A172 (cell line): ENCODE measurements at regions not wholly inside any gene's neighbourhood (a gene's known extent, or its start where the extent isn't known, plus 50 kb on each side); places are given as distances from the start of the nearest gene placed in this dataset.
"Not testable (repeated sequence)": the region's sequence is repeated elsewhere in the genome, so short reads cannot be mapped to it uniquely, and the experiment has no call there.

Experiments used
- DNase-seq: peaks from one replicate; pipeline ENCODE4 v3.0.0-alpha.2; 2015; ENCODE audit warnings: low spot score

- no peak for DNase-seq
Observed at GRCh38 chr3:103167850-103168249, 733.0 kb downstream of the ZPLD1 start.

- DNase-seq = peak; percentile 56
Observed at GRCh38 chr3:103169289-103169688, 734.5 kb downstream of the ZPLD1 start.

- no peak for DNase-seq
Observed at GRCh38 chr3:103170651-103171050, 735.8 kb downstream of the ZPLD1 start.

GRCh38 chr3:103173940-103174339 is 739.1 kb downstream of the ZPLD1 start:
- DNase-seq = no peak

GRCh38 chr3:103181160-103181559 is 746.3 kb downstream of the ZPLD1 start:
- DNase-seq = peak; percentile 40

- DNase-seq = peak; percentile 23
Observed at GRCh38 chr3:103184772-103185171, 750.0 kb downstream of the ZPLD1 start.

GRCh38 chr3:103189941-103190340 is 755.1 kb downstream of the ZPLD1 start:
- no peak for DNase-seq

- DNase-seq = peak; percentile 40
Observed at GRCh38 chr3:103195216-103195615, 760.4 kb downstream of the ZPLD1 start.

GRCh38 chr3:103203441-103203840 is 768.6 kb downstream of the ZPLD1 start:
- DNase-seq = no peak

- no peak for DNase-seq
Observed at GRCh38 chr3:103210583-103210982, 775.8 kb downstream of the ZPLD1 start.

- DNase-seq = no peak
Observed at GRCh38 chr3:103218146-103218545, 783.3 kb downstream of the ZPLD1 start.

- peak; percentile 3 for DNase-seq
Observed at GRCh38 chr3:103218793-103219192, 784.0 kb downstream of the ZPLD1 start.

GRCh38 chr3:103227651-103228050 is 792.8 kb downstream of the ZPLD1 start:
- DNase-seq = no peak

- no peak for DNase-seq
Observed at GRCh38 chr3:103247459-103247858, 812.6 kb downstream of the ZPLD1 start.

GRCh38 chr3:103254827-103255226 is 820.0 kb downstream of the ZPLD1 start:
- DNase-seq = not testable (repeated sequence)

GRCh38 chr3:103269287-103269686 is 834.5 kb downstream of the ZPLD1 start:
- DNase-seq = no peak

- DNase-seq = no peak
Observed at GRCh38 chr3:103271575-103271974, 836.8 kb downstream of the ZPLD1 start.

- peak; percentile 16 for DNase-seq
Observed at GRCh38 chr3:103295974-103296570, 861.3 kb downstream of the ZPLD1 start.

- DNase-seq = not testable (repeated sequence)
Observed at GRCh38 chr3:103297502-103297901, 862.7 kb downstream of the ZPLD1 start.

- DNase-seq = no peak
Observed at GRCh38 chr3:103306104-103306503, 871.3 kb downstream of the ZPLD1 start.

- DNase-seq = no peak
Observed at GRCh38 chr3:103308921-103309320, 874.1 kb downstream of the ZPLD1 start.

GRCh38 chr3:103319912-103320311 is 885.1 kb downstream of the ZPLD1 start:
- no peak for DNase-seq

GRCh38 chr3:103337179-103337845 is 902.5 kb downstream of the ZPLD1 start:
- DNase-seq = no peak
